ENCODE measurements at regions not wholly inside any gene's neighbourhood (a gene's known extent, or its start where the extent isn't known, plus 50 kb on each side); places are given as distances from the start of the nearest gene placed in this dataset.

DNA sequence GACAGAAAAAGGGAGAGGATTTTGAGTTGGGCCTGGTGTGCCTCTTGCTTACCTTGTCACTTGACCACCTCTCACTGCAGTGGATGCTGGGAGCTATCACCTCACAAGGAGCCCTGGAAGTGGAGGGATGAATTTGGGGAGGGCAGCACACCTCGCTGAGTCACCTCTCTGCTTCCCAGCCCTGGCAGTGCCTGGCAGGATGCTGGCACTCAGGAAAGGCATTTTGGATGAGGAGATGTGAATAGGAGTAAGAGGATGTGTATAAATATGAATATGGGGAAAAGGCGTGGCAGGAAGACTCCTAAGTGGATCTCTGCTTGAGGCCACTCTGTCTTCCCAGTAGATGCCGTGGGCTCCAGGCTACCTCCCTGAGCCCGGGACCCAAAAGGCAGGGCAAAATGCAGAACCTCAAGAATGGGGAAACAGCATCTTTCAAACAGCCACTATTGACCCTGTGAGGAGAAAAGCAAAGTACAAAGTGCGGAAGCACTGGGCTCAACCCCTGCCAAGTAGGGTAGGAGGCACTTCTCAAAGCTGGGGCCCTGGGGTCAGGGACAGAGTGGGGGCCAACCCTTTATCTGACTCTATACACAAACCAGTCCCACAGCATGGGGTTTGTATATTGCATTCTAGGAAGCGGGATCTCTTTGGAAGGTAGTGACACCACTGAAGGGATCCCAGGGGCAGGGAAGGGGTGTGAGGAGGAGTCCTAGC, 164.5 kb upstream of the GLI2 start:
- TF ChIP-seq, protein P1, sequence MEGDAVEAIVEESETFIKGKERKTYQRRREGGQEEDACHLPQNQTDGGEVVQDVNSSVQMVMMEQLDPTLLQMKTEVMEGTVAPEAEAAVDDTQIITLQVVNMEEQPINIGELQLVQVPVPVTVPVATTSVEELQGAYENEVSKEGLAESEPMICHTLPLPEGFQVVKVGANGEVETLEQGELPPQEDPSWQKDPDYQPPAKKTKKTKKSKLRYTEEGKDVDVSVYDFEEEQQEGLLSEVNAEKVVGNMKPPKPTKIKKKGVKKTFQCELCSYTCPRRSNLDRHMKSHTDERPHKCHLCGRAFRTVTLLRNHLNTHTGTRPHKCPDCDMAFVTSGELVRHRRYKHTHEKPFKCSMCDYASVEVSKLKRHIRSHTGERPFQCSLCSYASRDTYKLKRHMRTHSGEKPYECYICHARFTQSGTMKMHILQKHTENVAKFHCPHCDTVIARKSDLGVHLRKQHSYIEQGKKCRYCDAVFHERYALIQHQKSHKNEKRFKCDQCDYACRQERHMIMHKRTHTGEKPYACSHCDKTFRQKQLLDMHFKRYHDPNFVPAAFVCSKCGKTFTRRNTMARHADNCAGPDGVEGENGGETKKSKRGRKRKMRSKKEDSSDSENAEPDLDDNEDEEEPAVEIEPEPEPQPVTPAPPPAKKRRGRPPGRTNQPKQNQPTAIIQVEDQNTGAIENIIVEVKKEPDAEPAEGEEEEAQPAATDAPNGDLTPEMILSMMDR (IDR thresholded peaks at IDR 0.05) = no peak
- no peak for TF ChIP-seq POLR2A (IDR thresholded peaks at IDR 0.05)
